ENCODE measurements at regions not wholly inside any gene's neighbourhood (a gene's known extent, or its start where the extent isn't known, plus 50 kb on each side); places are given as distances from the start of the nearest gene placed in this dataset.

DNA sequence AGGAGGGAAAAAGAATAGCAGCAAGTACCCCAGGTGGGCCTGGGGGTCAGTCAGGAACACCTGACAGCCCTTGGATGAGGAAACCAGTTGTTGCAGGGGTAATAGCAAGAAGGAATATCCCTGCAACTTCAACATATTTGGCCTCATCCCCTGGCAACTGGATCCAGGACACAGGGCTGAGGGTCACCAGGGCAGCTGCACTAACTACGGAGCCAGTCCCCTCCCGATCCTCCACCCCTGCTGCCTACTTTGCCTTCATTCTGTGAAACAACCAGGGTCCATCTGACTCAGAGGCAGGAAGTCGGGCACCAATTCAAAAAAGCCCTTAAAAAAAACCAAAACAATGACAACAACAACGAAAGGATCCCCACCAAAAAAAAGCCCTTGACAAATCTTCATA, 52.9 kb downstream of the FRMPD3 start:
- no peak for DNase-seq (ENCODE audit: low read depth)

GRCh38 chrX:107504006-107504405, 54.6 kb downstream of the FRMPD3 start:
- no peak for DNase-seq (ENCODE audit: low read depth)

DNA sequence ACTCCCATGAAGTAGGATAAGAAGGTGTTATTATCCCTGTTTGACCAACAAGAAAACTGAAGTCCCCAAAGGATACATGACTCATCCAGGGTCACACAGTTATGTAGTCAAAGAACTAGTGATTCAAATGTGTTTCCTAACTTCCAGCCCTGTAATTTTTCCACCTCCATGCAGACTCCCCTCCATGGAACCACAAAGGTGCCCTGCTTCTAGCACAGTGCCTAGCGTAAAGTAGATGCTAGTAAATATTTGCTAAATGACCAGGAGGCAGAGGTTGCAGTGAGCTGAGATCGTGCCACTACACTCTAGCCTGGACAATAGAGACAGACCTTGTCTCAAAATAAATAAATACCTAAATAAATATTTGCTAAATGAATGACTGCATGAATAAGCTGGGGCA, 55.8 kb downstream of the FRMPD3 start:
- no peak for DNase-seq (ENCODE audit: low read depth)

DNA sequence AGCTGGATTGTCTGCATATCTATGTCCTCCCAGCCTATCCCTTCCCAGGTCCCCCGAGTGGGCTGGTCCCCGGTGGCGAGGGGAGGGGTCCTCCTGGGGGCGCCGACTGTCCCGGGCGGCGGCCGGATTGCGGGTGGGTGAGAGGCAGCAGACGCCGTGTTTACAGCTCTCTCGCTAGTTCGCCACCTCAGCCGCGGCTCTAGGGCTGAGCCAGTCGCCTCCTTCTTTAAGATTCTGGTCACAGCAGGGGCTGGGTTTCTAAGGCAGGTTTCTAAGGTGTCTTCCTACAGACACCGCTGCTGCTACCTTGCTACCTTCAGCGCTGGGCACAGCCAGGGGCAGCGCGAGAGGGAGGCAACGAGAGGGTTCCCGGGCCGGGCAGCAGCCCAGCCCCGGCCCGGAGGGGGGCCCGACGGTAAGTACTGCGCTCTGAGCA, 57.2 kb downstream of the FRMPD3 start:
- DNase-seq (ENCODE audit: low read depth), result no peak

GRCh38 chrX:107507093-107507743, 57.8 kb downstream of the FRMPD3 start:
- DNase-seq (ENCODE audit: low read depth), result no peak

- DNase-seq (ENCODE audit: low read depth), result no peak
Measured at GRCh38 chrX:107507744-107508117, 58.3 kb downstream of the FRMPD3 start.

GRCh38 chrX:107508925-107509324, 59.5 kb downstream of the FRMPD3 start:
- DNase-seq (ENCODE audit: low read depth), result no peak

GRCh38 chrX:107514944-107515343, 65.5 kb downstream of the FRMPD3 start:
- DNase-seq (ENCODE audit: low read depth), result no peak

DNA sequence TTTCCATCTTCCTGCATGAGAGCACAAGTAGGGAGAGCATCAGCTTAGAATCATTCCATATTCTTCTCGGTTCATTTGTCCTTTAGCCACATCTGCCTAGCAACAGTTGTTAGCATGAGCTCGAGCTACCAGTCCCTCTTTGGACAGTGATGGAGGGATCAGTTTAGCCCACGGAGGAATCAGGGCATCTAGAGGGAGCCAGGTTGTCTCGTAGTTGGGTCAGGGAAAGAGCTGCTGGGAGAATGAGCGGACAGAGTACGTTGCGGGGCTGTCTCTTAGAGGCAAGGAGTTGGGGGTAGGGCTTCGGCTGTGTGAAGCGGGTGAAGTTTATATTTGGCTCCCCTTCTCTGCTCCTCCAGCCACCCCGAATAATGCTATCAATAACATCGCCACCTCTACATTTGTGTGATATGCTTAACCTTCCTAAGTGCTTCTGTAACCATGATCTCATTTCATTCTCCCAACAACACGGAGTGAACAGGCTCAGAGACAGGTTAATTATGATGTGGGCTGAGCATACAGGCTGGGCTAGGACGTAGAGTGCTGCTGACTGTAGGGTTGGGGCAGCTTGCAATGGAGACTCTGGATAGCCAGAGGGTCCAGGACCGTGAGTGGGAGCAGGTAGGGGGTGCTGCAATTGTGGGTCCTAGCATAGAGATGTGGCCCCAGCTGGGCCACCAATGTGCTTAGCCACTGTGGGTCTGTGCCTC, 72.6 kb downstream of the FRMPD3 start:
- DNase-seq (ENCODE audit: low read depth), result no peak

GRCh38 chrX:107522901-107523300, 73.4 kb downstream of the FRMPD3 start:
- DNase-seq (ENCODE audit: low read depth), result no peak

- DNase-seq (ENCODE audit: low read depth), result no peak
Measured at GRCh38 chrX:107526141-107526540, 76.7 kb downstream of the FRMPD3 start.

DNA sequence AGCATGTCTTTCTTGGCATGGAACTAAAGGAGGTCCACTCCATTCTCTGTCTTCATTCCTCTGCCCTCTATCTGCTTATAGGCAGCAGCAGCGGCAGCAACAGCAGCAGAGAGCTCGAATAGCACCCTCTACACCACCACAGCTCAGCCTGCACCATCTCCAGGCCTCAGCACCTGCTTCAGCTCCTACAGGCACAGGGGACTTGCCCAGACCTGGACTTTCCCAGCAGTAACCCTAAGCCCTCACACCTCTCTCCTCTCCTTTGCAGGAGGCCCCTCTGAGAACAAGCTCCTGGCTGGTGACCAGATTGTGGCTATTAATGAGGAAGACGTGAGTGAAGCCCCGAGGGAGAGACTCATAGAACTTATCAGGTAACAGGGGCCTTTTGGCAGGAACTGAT, 80.7 kb downstream of the FRMPD3 start:
- no peak for DNase-seq (ENCODE audit: low read depth)

DNA sequence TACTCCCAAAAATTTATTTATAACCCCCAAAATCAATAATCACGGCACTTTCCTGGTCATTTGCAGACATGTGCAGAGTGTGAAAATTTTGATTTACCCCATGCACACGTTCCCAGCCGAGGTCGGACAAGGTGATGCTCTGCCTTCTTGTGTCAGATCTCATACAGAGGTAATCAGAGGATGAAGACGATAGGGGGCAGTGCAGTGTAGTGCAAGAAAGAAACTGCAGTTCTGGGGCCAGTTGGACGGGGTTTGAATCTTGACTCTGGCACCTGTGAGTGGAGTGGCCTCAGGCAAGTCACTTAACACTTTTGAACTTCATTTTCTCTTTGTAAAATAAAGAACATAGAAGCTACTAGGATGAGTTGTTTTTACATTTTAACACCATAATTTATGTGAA, 88.4 kb downstream of the FRMPD3 start:
- DNase-seq (ENCODE audit: low read depth), result peak; percentile 4

DNA sequence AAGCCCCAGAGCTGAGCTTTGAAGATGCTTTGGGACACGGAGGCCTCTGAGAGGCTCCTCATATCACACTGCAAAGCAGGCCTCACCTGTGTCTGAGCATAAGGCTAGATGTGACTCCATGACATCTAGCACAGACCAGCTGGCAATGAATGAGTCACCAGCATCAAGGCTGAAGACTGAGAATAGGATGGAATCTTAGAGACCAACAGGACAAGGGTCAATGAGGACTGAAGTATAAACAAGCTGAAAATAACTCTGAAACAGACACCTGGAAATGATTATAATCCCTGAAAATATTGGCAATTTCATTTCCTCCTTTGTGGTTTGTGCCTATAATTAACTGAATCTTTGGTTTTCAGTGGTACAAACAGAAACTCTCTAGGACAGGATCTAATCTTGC, 87.1 kb upstream of the PRPS1 start:
- no peak for DNase-seq (ENCODE audit: low read depth)

GRCh38 chrX:107542040-107542439, 86.3 kb upstream of the PRPS1 start:
- no peak for DNase-seq (ENCODE audit: low read depth)

GRCh38 chrX:107542500-107542899, 85.8 kb upstream of the PRPS1 start:
- DNase-seq (ENCODE audit: low read depth), result no peak

DNA sequence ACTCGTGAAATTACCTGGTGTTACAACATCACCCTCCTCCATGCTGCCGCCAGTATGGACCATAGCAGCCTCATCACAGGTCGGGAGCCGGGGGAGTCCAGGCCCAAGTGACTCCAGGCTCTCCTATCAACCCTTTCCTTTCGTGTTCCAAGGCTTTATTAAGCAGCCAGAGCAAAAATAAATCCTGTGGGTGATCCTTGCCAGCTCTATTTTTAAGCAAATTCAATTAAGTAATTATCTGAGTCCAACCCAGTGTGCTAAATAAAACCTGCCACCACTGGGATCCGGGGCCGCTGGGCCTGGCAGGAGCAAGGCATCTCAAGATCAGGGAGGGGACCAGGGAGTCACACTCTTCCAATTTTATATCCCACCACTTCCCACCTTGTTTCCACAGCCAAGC, 80.7 kb upstream of the PRPS1 start:
- no peak for DNase-seq (ENCODE audit: low read depth)

DNA sequence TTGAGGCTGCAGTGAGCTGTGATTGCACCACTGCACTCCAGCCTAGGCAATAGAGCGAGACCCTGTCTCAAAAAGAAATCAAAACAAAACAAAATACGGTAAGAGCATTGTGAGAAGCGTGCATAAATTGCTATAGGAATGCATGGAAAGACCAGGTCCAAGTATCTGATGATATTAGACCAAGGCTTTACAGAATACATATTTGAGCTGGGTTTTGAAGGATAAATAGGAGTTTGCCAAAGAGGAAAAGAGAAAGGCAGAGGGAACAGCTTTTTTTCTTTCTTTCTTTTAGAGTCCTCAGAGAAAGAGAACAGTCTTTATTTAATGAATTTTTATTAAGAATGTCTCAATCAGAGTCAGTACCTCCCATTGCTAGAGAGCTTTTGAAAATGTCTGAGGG, 79.5 kb upstream of the PRPS1 start:
- DNase-seq (ENCODE audit: low read depth), result no peak

GRCh38 chrX:107549504-107549903, 78.8 kb upstream of the PRPS1 start:
- no peak for DNase-seq (ENCODE audit: low read depth)

DNA sequence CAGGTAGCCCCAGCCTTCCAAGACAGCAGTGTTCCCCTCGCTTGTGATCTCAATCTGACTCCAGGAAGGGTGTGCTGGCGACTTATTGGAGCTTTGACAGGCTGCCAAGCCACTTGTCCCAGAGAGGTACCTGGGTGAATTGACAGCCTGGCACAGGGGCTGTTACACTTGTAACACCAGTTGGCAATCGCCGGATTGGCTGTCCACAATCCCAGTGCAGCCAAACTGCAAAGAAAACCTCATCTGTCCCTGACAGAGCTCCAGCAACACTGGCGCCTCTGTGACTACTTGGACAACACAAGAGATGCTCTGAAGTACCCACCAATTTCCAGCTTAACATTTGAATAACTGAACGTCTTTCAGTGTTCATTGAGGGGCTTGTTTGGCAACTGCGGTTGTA, 76.8 kb upstream of the PRPS1 start:
- DNase-seq (ENCODE audit: low read depth), result no peak

GRCh38 chrX:107552930-107553329, 75.4 kb upstream of the PRPS1 start:
- DNase-seq (ENCODE audit: low read depth), result no peak

DNA sequence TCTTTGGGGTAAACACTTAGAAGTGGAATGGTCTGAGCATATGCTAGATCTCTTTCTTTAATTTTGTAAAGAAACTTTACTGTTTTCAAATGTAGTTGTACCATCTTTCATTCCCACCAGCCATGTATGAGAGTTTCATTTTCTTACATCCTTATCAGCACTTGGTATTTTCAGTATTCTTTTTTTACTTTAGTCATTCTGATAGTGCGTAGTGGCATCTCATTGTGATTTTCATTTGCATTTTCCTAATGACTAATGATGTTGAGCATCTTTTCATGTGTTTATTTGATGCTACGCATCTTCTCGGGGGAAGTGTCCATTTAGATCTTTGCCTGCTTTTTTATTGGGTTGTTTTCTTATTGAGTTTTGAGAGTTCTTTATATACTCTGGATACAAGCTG, 71.3 kb upstream of the PRPS1 start:
- DNase-seq (ENCODE audit: low read depth), result no peak

- no peak for DNase-seq (ENCODE audit: low read depth)
Measured at GRCh38 chrX:107559506-107559905, 68.8 kb upstream of the PRPS1 start.

DNA sequence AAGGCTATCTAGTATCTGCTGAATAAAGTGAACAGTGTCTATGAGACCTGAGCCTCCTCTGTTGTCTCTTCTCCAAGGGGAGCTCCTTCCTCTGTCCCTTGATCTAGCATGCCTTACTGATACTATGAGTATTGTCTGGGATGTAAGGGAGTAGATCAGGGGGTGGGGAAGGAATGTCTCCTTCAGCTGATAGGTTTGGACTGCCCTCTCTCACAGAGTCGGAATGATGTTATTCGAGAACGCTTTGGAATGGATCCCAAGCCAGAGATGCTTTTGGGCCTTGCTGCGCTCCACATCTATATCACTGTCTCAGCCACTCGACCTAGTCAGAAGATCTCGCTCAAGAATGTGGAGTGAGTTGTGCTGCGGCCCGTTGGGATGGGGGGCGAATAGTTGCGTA, 68.3 kb upstream of the PRPS1 start:
- DNase-seq (ENCODE audit: low read depth), result no peak
